ENCODE measurements at regions not wholly inside any gene's neighbourhood (a gene's known extent, or its start where the extent isn't known, plus 50 kb on each side); places are given as distances from the start of the nearest gene placed in this dataset.

DNA sequence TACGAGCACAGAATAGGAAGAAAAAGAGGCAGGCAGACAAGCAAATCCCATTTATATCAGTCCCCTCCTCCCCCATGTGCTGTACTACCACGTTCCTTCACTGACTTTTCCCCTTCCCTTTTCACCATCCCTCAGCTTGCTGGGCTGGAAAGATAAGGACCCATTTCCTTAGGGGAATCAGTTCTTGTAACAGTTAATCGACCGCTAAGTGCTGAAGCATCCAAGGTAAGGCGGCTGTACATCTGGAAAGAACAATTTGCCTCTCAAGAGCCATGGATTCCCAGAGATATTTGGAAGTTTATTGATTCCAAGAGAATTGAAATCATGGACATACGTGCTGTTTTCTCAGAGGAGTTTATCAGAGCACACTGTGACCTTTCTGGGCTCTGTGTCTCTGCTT is 1688.0 kb downstream of the STIM2 start:
- DNase-seq = no peak

DNA sequence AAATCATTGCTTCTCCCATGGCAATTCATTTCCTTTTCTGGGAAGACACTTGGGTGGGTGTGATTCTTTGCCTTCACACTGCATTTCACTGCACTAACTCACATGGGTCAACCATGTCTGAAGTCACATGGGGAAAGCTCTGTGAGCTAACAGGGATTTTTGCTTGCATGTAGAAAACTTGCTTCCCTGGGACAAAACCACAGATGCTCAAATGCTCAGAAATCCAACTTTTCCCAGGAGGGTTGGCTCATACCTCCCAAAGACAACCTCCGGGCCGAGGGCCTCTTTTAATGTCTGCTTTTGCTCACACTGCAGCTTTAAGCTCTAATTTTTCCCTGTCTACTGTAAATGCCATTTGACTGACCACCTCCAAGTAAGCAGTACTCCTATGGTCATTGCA is 1695.2 kb downstream of the STIM2 start:
- DNase-seq = no peak

DNA sequence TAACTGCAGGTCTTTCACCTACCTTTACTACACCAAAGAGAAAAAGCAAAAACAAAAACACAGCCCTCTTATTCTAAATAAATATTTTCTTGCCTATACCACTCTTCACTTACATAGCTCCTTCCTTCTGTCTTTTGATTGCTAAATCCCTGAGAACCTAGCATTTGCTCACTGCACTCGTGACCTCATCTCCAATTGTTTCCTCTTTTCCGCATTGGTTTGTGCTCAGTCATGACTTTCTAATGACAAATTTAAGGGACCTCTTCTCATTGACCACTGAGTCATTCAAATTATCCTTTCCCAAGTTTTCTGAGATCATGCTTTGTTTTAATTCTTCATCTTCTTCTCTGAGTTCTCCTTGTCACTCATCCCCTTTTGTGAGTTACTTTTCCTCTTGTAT is 1697.1 kb downstream of the STIM2 start:
- DNase-seq = no peak

GRCh38 chr4:28558895-28559294 is 1698.3 kb downstream of the STIM2 start:
- no peak for DNase-seq

DNA sequence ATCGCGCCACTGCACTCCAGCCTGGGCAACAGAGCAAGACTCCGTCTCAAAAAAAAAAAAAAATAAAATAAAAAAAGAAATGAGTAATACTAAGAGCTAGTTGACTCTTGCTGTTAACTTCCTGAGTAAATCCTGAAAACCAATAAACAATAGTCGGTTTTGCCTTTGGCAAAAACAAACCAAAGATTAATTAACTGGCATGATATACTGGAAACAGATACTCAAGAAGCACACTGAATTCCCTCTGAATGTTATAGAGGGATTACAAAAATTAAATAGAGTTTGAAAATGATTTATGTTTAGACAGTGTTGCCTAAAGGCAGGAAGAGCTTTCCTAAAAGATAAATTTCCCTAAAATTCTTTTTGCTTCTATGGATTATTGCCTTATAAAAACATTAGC is 1702.3 kb downstream of the STIM2 start:
- no peak for DNase-seq

- no peak for DNase-seq
Measured at GRCh38 chr4:28565396-28565795, 1704.8 kb downstream of the STIM2 start.

DNA sequence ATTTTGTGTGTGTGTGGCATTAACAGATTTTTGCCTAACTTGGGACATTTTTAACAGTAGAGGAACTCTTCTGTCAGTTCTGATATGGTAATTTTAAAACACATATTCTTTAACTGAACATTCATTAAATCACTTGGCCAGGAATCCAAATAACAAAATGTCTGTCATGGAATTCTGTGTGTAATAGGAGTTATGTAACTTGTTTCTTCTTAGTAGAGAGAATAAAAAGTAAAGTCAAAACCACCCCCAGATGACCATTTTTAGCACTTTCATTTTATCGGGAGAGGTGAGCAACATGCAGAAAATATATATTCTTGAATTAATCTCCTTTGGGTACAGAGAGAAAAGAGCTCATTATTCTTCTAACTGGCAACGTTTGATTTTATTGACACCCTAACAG is 1740.3 kb downstream of the STIM2 start:
- no peak for DNase-seq

DNA sequence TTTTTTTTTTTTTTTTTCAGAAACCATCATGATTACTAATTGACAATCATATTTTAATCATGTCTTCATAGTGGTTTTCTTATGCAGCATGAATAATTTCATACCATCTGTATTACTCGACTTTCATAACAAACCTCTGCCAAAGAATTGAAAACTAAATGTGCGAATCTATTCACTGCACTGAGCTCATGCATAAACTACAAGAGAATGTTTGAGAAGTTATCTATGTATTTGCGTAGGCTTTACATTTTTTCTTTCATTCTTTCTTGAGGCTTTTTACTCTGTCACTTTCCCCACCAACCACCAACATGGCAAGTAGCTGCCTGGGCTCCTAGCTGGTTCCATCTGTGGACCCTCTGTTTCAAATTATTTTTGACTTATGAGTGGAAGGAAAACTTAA is 1761.0 kb downstream of the STIM2 start:
- no peak for DNase-seq

DNA sequence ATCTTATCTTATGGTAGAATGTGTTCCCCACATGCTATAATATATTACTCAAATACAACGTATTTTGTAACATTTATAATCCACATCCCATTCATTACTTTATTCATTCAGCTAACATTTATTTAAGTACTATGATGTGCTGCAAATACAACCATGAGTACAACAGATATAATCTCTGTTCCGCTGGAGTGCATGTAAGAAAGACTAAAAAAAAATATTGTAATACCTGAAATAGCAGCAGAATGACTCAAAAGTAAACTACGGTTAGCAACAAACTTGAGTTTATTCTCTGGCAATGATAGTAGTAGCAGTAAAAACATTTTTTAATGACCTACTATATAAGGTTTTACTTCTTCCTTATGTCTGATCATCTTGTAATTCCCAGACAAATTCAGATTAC is 1776.3 kb downstream of the STIM2 start:
- no peak for DNase-seq

DNA sequence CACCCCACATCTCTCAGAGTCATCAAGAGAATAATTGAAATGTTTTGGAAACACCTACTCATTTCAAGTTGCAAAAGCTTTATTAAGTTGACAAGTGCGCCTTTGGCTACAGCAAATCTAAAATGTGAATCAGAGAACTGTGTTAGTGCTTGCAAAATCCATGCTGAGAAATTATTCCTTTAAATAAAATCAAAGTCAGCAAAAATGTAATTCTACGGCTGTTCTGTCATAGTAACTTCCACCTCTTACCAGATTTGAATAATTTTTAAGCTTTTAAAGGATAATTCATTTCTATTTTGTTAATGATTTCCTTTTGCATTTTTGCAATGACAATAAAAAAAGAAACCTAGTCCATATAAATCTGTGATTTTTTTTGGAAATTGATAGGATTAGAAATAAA is 1779.1 kb downstream of the STIM2 start:
- DNase-seq = no peak

GRCh38 chr4:28654618-28655017 is 1794.0 kb downstream of the STIM2 start:
- DNase-seq = no peak

DNA sequence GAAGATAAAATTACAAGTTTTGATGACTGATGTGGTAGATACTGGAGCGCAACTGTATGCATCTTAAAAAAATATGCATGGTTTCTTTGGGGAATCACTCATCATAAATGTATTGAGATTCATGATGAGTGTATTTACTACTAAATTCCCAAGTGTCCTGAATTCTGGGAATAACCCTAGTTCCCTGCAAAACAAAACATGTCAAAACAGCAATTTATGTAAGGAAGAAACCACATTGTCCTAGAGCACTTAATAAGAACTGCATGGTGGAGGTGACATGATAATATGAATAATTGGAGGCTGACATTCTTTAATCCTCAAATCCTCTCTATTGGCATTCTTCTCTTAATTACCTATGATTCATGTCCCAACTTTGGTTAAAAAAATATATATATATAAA is 1804.7 kb downstream of the STIM2 start:
- DNase-seq = no peak

GRCh38 chr4:28675582-28675981 is 1814.9 kb downstream of the STIM2 start:
- DNase-seq = no peak

- no peak for DNase-seq
Measured at GRCh38 chr4:28677808-28678207, 1817.2 kb downstream of the STIM2 start.

DNA sequence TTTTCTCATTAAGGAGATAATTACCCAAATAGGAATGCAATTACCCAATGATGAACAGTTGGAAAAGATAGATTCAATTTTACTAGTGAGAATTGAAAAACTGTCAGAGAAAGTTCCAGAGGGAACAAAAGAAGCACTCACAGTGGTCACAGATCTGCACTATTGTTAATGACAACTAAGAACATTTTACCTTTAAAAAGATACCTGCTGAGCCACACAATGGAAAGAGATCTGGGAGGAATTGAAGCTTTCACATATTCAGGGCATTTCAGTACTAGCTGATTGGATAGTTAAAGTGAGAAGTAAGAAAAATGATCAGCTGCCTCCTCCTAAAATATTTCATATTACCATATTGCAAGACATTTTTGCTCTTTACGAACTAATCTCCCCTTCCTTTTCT is 1822.2 kb downstream of the STIM2 start:
- DNase-seq = no peak

DNA sequence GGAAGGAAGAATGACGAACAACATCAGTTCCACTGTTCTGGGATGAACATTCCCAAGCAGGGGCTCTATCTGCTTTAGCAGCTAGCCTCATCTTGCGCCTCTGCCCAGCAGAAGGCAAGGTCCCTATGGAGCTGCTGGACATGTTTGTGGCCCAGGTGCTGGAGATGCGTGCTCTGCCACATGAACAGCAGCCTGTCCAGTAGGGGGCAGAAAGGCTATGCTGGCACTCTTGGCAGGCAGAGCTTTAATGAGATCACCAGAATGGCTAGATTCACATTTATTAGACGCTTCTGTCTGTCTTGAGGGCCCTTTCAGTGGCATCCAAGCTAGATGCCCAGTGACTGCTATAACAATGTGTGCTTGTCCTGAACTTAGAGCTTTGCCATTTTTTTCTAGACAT is 1826.0 kb downstream of the STIM2 start:
- DNase-seq = no peak

DNA sequence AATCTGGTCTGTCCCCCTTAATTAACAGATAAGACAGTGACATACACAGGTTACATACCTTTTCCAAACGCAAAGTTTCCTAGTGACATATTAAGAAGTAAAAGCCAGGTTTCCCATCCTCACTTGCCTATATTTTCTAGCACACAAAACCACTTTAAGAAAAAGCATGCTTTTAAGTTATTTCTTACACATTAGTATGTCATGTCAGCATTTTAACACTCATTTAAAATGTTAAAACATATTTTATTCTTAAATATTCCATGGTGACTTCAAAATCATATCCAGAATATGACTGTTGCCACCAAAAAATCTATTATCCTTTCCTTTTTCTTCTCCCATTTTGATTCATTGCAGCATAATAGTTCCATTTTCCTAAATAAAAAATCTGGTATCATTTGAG is 1830.2 kb downstream of the STIM2 start:
- no peak for DNase-seq

DNA sequence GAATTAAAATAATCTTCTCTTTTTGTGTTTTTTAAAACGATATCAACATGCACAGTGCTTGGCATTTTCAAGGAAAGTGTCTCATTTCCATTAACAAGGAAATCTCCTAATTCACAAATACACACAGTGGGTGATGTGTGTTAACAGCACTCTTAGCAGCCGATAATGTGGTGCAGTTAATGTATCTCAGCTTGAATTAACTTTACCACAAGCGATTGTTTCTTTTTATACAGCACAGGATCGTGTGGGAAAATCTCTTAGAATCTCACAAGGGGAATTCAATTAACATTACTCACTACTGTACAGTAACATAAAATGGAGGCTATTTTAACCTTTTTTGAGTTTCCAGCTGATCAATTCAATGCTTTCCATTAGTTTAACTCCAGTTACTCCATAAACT is 1841.9 kb downstream of the STIM2 start:
- no peak for DNase-seq

DNA sequence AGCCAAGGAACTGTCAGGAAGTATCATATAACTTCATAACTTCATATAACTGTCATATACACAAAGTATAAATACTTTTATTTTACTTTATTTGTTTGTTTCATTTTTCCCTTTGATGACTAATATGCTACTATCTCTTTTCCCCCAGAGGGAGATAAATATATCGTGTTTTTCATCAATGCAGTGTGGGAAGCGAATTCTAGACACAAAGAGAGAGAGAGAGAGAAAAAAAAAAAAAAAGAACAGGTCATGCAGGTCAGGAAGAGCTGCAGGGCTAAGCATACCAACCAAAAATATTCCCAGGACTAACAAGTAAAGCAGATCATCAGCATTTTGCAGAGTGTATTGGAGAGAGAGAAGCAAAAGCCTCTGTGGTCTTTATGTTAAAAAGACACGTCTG is 1849.2 kb downstream of the STIM2 start:
- DNase-seq = no peak

DNA sequence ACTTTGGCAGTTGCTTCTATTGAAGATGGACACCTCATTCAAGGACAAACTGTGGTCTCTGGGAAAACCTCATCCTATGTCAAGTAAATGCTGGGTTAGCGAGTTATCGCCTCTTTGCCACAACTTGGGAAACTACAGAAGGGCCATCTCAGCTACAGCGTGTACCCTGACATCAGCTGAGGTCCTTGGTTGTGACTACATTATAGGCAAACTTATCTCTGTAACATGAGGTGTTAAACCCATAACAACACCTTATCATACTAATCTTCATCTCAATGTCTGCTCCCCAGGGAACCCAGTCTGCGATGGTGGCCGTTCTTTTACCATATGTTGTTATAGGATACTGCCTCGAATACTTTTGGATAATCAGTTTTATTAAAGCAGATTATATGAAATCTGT is 1862.7 kb downstream of the STIM2 start:
- no peak for DNase-seq

GRCh38 chr4:28724239-28724638 is 1863.6 kb downstream of the STIM2 start:
- no peak for DNase-seq

DNA sequence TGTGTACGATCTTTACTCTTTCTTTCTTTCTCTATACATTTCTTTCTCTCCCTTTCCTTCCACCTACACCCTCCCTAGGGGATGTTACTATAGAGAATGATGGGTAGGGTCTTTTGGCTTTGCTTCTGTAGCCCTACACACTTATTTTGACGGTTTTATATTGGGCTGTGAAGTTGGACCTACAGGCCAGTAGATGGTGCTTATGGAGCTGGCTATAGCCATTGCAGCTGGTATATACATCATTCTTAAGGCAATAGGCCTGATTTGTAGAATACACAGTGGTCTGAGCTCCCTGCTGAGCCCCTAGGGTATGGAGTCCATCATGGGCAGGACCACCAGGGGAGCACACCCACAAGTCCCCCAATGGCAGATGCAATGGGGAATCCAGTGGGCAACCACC is 1869.7 kb downstream of the STIM2 start:
- DNase-seq = no peak

- DNase-seq = no peak
Measured at GRCh38 chr4:28744066-28744465, 1883.4 kb downstream of the STIM2 start.

DNA sequence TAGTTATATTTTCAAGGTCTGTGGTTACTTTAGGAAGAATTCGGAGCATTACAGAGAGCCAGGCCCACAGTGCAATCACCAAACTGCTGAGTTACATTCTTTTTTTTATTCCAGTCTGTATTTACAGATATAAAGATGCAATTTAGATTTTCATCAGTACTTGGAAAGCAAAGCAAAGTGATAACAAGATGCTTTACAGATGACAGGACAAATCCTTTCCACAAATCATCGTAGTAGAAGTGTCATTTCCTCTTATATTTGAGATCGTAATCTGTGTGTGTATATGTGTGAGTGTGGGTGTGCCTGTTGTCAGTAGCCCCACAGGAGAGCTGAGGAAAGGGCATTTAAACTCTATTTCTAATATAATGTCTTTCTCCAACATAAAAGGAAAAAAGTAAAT is 1893.7 kb downstream of the STIM2 start:
- no peak for DNase-seq

DNA sequence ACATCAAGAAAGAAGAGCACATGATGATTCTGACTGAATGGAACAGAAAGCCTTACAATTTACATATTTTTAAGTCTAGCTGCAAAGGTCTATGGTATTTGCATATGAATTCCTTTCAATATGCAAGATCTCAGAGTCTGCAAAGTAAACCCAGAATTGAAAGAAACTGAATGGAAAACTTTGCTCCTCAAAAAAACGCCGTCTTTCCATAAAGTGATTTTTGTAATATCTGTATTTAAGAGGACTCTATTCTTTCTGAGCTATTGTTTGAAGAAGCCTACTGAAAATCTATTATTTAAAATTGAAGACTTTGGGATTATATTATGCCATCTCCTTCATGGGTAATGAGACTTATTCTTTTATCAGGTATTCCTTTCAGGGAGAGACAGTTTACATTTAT is 1894.4 kb downstream of the STIM2 start:
- no peak for DNase-seq

DNA sequence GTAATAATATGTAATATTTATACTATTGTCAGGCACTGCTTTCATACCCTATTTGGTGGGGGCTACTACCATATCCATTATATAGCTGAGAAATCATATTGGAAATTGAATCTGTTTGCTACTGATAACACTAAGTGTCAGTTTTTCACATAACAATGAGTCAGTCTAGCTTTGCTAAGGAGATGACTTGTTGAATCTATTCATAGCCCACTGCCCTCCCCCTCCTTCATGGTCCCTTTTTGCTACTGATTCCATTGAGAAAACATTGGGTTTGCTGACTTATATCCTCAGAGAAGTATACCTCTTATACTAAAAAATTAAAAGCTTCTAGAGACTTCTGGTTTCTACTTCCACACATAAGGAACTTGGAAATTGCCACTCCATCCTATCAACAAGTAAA is 1898.4 kb downstream of the STIM2 start:
- no peak for DNase-seq

Measured in CD4-positive, alpha-beta T cell treated with Interleukin-17A for 4 hours (primary cell).